ENCODE measurements at regions not wholly inside any gene's neighbourhood (a gene's known extent, or its start where the extent isn't known, plus 50 kb on each side); places are given as distances from the start of the nearest gene placed in this dataset.

GRCh38 chr3:173342679-173343078 lies 54.9 kb upstream of the NLGN1 start:
- TF ChIP-seq CTCF (IDR thresholded peaks at IDR 0.05; ENCODE audit: insufficient read depth, low read length, missing control alignments) = no peak
- POLR2A ChIA-PET = no interaction called here
- CTCF ChIA-PET = no interaction called here
- DNase-seq (ENCODE audit: low read depth, low spot score) = no peak
- H3K4me3 ChIP-seq (ENCODE audit: low read depth, low read length) = no peak overlapping the region

- POLR2A ChIA-PET = no interaction called here
- no peak overlapping the region for H3K4me3 ChIP-seq (ENCODE audit: low read depth, low read length)
- CTCF ChIA-PET = no interaction called here
- TF ChIP-seq CTCF (IDR thresholded peaks at IDR 0.05; ENCODE audit: insufficient read depth, low read length, missing control alignments) = no peak
- DNase-seq (ENCODE audit: low read depth, low spot score) = no peak
These were observed 56.9 kb upstream of the NLGN1 start for GRCh38 chr3:173340626-173341025.

GRCh38 chr3:173336261-173336660 lies 61.3 kb upstream of the NLGN1 start:
- DNase-seq (ENCODE audit: low read depth, low spot score) = no peak
- POLR2A ChIA-PET = no interaction called here
- CTCF ChIA-PET = no interaction called here
- no peak overlapping the region for H3K4me3 ChIP-seq (ENCODE audit: low read depth, low read length)
- no peak for TF ChIP-seq CTCF (IDR thresholded peaks at IDR 0.05; ENCODE audit: insufficient read depth, low read length, missing control alignments)

- ChIA-PET CTCF (no interaction called here), POLR2A (no interaction called here)
- no peak overlapping the region for H3K4me3 ChIP-seq (ENCODE audit: low read depth, low read length)
- TF ChIP-seq CTCF (IDR thresholded peaks at IDR 0.05; ENCODE audit: insufficient read depth, low read length, missing control alignments) = no peak
- no peak for DNase-seq (ENCODE audit: low read depth, low spot score)
These were observed 91.4 kb upstream of the NLGN1 start for GRCh38 chr3:173306110-173306509.

- H3K4me3 ChIP-seq (ENCODE audit: low read depth, low read length) = no peak overlapping the region
- ChIA-PET POLR2A (no interaction called here), CTCF (no interaction called here)
- TF ChIP-seq CTCF (IDR thresholded peaks at IDR 0.05; ENCODE audit: insufficient read depth, low read length, missing control alignments) = no peak
- DNase-seq (ENCODE audit: low read depth, low spot score) = no peak
These were observed 93.3 kb upstream of the NLGN1 start for GRCh38 chr3:173304182-173304800.

- H3K4me3 ChIP-seq (ENCODE audit: low read depth, low read length) = no peak overlapping the region
- ChIA-PET POLR2A (no interaction called here), CTCF (no interaction called here)
- TF ChIP-seq CTCF (IDR thresholded peaks at IDR 0.05; ENCODE audit: insufficient read depth, low read length, missing control alignments) = no peak
- no peak for DNase-seq (ENCODE audit: low read depth, low spot score)
These were observed 95.9 kb upstream of the NLGN1 start for GRCh38 chr3:173301647-173302046.

Data from AG04449 (cell line).